ENCODE measurements at regions not wholly inside any gene's neighbourhood (a gene's known extent, or its start where the extent isn't known, plus 50 kb on each side); places are given as distances from the start of the nearest gene placed in this dataset.
"Not testable (repeated sequence)": the region's sequence is repeated elsewhere in the genome, so short reads cannot be mapped to it uniquely, and the experiment has no call there.

DNA sequence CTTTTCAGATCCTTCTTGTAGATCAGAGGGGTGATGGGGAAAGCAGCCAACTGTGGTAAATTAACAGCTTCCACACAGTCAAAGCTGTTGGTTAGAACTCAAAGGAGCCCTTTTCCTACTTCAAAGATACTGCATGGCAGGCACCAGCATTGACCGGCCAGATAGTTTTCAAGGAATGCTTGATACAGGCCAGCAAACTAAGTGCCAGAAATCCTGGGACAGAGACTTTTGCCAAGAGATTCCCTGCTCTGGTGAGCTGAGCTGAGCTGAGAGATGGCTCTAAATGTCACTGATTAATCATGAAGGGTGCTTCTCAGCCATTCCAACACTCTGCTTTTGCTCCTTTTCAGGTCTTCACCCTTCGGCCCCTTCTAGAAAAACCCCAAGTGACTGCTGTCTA, 131.6 kb upstream of the MED14 start:
- Mint-ChIP-seq H3K9me3 (no peaks in the 10 kb centered on the region), H3K27ac (no peak overlapping the region), H3K27me3 (peaks cover 19% of the 10 kb centered on the region), H3K4me3 (no peak overlapping the region), H3K4me1 (peaks cover 8% of the 10 kb centered on the region)
- ATAC-seq (no peak), DNase-seq (no peak)

DNA sequence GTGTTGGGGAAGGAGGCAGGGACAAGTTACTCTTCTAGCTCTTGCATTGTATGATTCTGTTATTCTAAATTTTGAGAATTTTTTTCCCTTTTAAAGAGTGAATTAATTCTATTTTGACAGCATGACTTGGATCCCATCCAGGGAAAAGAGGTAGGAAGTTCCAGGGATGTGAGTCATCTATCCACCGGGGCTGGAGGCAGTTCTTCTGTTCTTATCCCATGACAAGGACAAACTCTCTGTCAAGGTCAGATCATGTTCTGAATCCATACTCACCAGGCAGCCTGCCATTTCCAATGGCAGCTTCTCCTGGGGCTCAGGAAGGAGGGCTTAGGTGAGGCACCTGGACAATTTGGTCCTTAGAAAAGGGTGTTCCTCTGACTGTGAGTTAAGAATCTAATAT, 132.0 kb upstream of the MED14 start:
- Mint-ChIP-seq H3K27me3 (peaks cover 19% of the 10 kb centered on the region), H3K4me1 (peaks cover 9% of the 10 kb centered on the region), H3K9me3 (no peaks in the 10 kb centered on the region), H3K4me3 (no peak overlapping the region), H3K27ac (peak overlapping the region in 1 of 2 donors; percentile 87)
- DNase-seq = no peak
- ATAC-seq = no peak

DNA sequence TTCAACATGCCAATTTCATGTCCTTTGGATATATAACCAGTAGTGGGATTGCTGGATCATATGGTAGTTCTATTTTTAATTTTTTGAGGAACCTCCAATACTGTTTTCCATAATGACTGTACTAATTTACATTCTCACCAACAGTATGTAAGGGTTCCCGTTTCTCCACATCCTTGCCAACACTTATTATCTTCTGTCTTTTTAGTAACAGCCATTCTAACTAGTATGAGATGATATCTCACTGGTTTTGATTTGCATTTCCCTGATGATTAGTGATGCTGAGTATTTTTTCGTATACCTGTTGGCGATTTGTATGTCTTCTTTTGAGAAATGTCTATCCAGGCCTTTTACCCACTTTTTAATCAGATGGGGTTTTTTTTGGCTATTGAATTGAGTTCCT, 133.5 kb upstream of the MED14 start:
- H3K4me1 Mint-ChIP-seq = peaks cover 9% of the 10 kb centered on the region
- H3K4me3 Mint-ChIP-seq = no peak overlapping the region

DNA sequence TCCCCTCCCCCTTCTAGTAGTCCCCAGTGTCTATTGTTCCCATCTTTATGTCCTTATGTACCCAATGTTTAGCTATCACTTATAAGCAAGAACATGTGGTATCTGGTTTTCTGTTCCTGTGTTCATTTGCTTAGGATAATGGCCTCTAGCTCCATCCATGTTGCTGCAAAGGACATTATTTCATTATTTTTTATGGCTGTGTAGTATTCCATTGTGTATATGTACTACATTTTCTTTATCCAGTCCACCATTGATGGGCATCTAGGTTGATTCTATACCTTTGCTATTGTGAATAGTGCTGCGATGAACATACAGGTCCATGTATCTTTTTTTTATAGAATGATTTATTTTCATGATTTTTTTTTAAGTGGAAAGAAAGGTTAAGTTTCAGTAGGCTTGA, 135.6 kb upstream of the MED14 start:
- not testable (repeated sequence) for H3K4me1 Mint-ChIP-seq, H3K27ac Mint-ChIP-seq, ATAC-seq, DNase-seq, H3K9me3 Mint-ChIP-seq
- H3K27me3 Mint-ChIP-seq = peaks cover 15% of the 10 kb centered on the region
- peak overlapping the region in 1 of 2 donors; percentile 15 for H3K4me3 Mint-ChIP-seq

More for the DNA sequence above, 133.5 kb upstream of the MED14 start:
- Mint-ChIP-seq H3K27ac (no peak overlapping the region), H3K9me3 (no peaks in the 10 kb centered on the region), H3K27me3 (peaks cover 19% of the 10 kb centered on the region)
- DNase-seq (no peak), ATAC-seq (no peak)

DNA sequence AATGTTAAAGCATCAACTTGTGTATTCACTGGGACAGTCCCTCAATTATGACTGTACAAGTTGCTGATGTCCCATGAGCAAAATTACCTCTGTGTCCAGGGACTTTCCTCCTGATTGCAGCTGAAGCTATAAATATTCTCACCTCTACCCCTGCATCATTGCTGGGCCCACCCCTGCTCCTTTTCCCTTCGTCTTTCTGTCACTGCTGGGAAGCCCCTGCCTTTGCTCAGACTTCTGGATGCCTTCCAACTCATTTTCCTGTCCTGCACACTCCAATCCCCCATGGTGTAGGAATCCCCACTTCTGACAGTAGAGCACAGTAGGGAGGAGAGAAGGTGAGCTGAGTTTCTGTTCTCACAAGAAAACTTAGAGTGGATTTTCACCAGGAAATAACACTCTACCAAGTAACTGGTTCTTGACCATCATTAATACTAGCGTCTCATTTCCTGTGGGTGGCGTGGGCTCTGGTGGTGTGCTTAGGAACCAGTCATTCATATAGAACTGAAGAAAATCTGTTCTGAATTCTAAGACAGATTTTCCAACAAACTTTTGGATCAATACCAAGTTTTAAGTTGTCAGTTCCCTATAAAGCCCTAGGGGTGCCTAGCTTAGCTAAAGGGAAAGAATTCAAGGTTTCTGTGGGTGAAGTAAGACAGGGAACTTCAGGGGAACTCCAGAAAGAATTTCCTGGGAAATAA, 136.2 kb upstream of the MED14 start:
- peak; percentile 96 for ATAC-seq
- Mint-ChIP-seq H3K4me3 (peak overlapping the region; percentile 56 to 74), H3K27ac (peak overlapping the region; percentile 82 to 98), H3K27me3 (peaks cover 9% of the 10 kb centered on the region), H3K4me1 (peaks cover 9% of the 10 kb centered on the region), H3K9me3 (no peaks in the 10 kb centered on the region)
- peak; percentile 9 to 58 for DNase-seq

DNA sequence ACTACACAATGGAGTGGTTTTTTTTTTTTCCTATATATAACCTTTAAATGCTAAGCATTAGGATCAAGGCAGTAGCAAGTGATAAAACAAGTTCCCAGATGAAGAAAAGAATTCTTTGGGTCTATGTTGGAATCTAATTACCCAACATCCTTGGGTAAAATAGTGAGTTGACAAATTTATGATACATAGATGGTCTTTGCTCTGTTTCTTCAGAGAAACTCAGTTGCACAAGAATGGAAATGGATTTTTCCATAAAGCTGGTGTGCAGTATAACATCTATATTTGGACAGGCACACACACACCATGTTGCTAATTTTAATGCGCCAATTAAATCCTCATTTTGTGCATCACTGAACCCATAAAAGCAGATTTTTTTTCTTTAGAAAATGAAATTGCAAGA, 137.0 kb upstream of the MED14 start:
- H3K27me3 Mint-ChIP-seq = peaks cover 1% of the 10 kb centered on the region
- no peak overlapping the region for H3K4me3 Mint-ChIP-seq
- no peak for DNase-seq

DNA sequence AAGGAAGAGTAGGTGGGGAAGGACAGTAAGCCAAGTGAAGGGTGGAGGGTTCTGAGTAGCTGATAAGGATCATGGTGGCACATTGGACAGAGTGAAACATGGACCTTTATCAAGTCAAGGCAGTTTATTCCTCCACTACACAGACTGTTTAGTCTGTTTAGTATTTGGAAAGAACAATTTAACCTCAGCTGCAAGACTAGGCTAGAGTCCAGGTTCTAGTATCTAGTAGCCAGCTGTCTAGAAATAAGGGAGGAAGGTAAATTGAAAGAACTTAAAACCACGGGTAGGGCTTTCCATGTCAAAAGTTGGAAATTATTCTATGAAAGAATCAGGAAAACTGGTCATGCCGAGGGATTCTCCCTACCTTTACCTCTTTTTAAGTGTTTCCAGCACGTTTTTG, 140.1 kb upstream of the MED14 start:
- ATAC-seq (no peak), DNase-seq (no peak)
- no peaks in the 10 kb centered on the region for H3K9me3 Mint-ChIP-seq
- H3K4me1 Mint-ChIP-seq = peaks cover 9% of the 10 kb centered on the region
- H3K27me3 Mint-ChIP-seq = no peaks in the 10 kb centered on the region
- no peak overlapping the region for H3K27ac Mint-ChIP-seq
- no peak overlapping the region for H3K4me3 Mint-ChIP-seq

More for the DNA sequence above, 137.0 kb upstream of the MED14 start:
- H3K9me3 Mint-ChIP-seq = no peaks in the 10 kb centered on the region
- no peak for ATAC-seq
- H3K4me1 Mint-ChIP-seq = peaks cover 9% of the 10 kb centered on the region
- H3K27ac Mint-ChIP-seq = no peak overlapping the region

DNA sequence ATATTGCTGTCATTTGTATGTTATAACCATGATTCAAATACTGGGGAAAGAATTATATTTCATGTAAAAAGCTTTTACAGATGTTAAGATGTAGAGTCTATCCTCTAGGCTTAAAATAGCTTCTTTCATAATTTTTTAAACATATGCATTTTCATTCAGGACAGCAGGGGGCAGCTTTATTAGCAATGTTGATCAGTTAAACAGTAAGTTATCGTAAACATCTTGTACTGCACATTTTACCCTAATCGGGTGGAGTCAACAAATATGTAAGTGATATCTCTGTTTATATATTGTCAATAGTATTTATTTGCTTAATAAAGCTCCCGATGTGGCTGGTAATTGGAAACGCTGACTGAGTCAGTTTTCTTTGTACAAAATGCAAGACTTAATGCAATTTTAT, 142.5 kb upstream of the MED14 start:
- Mint-ChIP-seq H3K27me3 (no peaks in the 10 kb centered on the region), H3K4me1 (no peaks in the 10 kb centered on the region), H3K27ac (no peak overlapping the region), H3K9me3 (no peaks in the 10 kb centered on the region), H3K4me3 (no peak overlapping the region)
- ATAC-seq (no peak), DNase-seq (no peak)

DNA sequence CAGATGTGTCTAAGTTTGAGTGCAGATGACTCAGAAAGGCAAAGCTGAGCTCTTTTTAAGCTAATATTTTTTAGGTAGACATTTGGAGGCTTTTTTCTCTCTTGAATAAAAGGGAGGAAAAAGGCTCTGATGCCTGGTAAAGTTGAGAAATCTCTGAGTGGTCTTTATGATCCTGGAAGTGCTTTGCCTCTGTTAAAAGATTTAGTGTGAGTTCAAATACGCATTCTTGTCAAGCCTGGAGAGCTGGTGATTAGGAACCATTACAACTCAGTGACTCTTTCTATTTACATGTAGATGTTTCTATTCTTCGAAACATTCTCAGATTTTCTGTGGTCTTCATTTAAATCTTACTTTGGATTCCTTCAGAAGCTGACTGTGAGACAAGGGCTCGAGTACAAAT, 143.4 kb upstream of the MED14 start:
- Mint-ChIP-seq H3K9me3 (no peaks in the 10 kb centered on the region), H3K4me1 (no peaks in the 10 kb centered on the region), H3K27ac (no peak overlapping the region), H3K4me3 (no peak overlapping the region), H3K27me3 (no peaks in the 10 kb centered on the region)
- ATAC-seq (no peak), DNase-seq (no peak)

DNA sequence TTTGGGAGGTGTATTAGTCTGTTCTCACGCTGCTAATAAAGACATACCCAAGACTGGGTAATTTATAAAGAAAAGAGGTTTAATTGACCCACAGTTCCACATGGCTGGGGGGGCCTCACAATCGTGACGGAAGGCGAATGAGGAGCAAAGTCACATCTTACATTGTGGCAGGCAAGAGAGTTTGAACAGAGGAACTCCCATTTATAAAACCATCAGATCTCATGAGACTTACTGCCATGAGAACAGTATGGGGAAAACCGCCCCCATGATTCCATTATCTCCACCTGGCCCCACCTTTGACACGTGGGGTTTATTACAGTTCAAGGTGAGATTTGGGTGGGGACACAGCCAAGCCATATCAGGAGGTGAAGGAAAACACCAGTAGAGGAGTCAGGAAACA, 143.8 kb upstream of the MED14 start:
- H3K27me3 Mint-ChIP-seq, DNase-seq, H3K4me1 Mint-ChIP-seq, H3K27ac Mint-ChIP-seq, ATAC-seq, H3K4me3 Mint-ChIP-seq, H3K9me3 Mint-ChIP-seq: not testable (repeated sequence)

DNA sequence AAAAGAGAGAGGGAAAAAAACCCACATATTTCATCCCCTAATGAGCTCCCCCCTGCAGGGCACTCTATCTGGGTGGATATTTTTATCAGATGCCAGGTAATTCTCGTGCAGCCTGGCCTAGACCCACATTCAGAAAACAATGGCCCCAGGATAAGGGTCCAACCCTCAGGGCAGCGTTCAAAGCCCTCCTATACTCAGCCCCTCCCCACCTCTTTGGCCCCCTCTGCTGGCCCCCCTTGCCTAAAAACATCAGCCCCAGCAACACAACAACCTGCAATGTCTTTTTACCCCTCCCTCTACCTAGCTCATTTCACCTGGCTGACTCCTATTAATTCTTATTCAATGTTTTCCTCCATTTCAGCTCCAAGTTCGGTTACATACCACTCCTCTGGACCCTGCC, 145.4 kb upstream of the MED14 start:
- Mint-ChIP-seq H3K4me3 (no peak overlapping the region), H3K27me3 (no peaks in the 10 kb centered on the region), H3K9me3 (no peaks in the 10 kb centered on the region), H3K4me1 (no peaks in the 10 kb centered on the region), H3K27ac (no peak overlapping the region)
- DNase-seq = no peak
- no peak for ATAC-seq

DNA sequence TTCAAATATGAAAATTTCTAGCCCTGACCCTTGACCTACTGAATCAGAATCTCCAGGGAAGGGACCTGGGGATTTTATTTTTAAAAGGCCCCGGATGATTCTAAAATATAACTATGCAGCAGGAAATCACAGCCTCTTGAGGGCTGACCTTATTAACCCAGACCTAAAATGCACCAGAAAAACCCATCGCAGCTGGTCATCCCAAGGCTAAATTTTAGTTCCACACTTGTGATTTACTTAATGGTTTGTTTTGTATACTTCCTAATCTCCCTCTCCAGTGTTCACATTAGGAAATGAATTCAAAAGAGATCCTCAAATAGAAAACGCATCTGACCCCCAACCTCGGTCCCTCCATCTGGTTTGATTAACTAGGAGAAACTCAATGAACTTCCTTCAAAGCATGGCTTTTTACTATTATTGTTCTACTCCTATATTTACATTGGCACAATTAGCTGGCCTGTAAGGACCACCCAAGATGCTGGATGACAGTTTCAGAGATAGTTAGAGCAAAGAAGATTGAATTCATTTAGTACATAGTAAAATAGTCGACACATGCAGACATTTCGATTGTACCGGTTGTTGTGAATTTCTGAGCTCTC, 147.8 kb upstream of the MED14 start:
- H3K27me3 Mint-ChIP-seq = no peaks in the 10 kb centered on the region
- DNase-seq (no peak), ATAC-seq (no peak)
- H3K4me3 Mint-ChIP-seq = no peak overlapping the region
- H3K9me3 Mint-ChIP-seq = no peaks in the 10 kb centered on the region
- no peaks in the 10 kb centered on the region for H3K4me1 Mint-ChIP-seq
- no peak overlapping the region for H3K27ac Mint-ChIP-seq

DNA sequence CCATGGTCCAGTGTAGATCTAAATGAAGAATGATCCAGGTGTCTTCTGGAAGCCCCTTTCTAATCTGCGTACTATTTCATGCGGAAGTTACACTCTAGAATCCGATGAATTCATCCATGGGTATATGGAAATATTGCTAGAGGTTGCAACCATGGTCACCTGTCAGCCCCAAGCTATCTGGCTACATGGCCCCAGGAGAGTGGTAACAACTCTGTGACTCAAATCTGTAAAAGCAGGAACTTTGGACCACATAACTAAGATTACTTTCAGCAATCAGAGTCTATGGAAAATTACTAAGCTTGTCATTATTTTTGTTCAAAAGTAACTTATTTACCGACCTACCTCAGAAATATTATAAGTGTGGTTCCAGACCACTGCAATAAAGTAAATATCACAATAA, 150.6 kb upstream of the MED14 start:
- H3K4me3 Mint-ChIP-seq = no peak overlapping the region
- H3K27me3 Mint-ChIP-seq = no peaks in the 10 kb centered on the region
- no peak overlapping the region for H3K27ac Mint-ChIP-seq
- H3K4me1 Mint-ChIP-seq = no peaks in the 10 kb centered on the region
- DNase-seq (no peak), ATAC-seq (no peak)
- no peaks in the 10 kb centered on the region for H3K9me3 Mint-ChIP-seq

DNA sequence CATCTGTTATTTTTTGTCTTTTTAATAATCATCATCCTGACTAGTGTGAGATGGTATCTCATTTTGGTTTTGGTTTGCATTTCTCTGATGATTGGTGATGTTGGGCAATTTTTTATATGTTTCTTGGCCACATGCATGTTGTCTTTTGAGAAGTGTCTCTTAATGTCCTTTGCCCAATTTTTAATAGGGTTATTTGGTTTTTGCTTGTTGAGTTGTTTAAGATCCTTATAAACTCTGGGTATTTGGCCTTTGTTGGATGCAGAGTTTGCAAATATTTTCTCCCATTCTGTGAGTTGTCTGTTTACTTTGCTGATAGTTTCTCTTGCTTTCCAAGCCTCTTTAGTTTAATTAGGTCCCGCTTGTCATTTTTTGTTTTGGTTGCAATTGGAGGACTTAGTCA, 152.1 kb upstream of the MED14 start:
- Mint-ChIP-seq H3K4me1 (no peaks in the 10 kb centered on the region), H3K9me3 (no peaks in the 10 kb centered on the region)

DNA sequence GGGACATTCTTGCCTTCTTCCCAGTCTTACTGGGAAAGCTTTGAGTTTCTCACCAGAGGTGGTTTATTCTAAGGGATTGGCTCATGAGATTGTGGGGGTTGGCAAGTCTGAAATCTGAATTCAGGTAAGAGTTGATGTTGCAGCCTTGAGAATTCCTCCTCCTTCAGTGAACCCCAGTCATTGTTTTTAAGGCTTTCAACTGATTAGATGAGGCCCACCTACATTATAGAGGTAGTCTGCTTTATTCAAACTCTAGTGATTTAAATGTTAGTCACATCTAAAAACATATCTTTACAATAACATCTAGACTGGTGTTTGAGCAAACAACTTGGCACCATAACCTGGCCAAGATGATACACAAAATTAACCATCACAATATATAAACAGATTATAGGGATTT, 156.5 kb upstream of the MED14 start:
- ATAC-seq (no peak), DNase-seq (no peak)
- no peaks in the 10 kb centered on the region for H3K27me3 Mint-ChIP-seq
- H3K4me1 Mint-ChIP-seq = no peaks in the 10 kb centered on the region
- H3K9me3 Mint-ChIP-seq = no peaks in the 10 kb centered on the region
- H3K27ac Mint-ChIP-seq = no peak overlapping the region
- no peak overlapping the region for H3K4me3 Mint-ChIP-seq

More for the DNA sequence above, 152.1 kb upstream of the MED14 start:
- H3K27me3 Mint-ChIP-seq = no peaks in the 10 kb centered on the region
- ATAC-seq = no peak
- no peak for DNase-seq
- H3K27ac Mint-ChIP-seq = no peak overlapping the region
- no peak overlapping the region for H3K4me3 Mint-ChIP-seq

DNA sequence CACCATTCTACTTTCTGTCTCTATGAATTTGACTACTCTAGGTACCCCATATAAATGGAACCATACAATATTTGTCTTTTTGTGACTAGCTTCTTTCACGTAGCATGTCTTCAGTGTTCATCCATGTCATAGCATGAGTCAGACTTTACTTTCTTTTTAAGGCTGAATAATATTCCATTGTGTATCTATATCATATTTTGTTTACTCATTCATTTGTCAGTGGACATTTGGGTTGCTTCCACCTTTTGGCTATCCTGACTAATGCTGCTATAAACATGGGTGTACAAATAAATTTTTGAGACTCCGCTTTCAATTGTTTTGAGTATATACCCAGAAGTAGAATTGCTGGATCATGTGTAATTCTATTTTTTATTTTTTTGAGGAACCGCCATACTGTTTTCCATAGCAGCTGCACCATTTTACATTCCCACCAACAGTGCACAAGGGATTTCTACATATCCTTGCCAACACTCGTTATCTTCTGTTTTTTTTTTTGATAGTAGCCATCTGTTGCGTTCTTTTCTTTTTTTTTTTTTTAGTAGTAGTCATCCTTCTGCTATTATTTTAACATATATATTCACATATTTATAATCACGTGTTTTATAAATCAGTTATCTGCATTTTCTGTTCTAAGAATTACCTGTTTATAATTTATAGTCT, 158.0 kb upstream of the MED14 start:
- H3K27me3 Mint-ChIP-seq = no peaks in the 10 kb centered on the region
- no peak overlapping the region for H3K4me3 Mint-ChIP-seq
- no peak overlapping the region for H3K27ac Mint-ChIP-seq
- H3K4me1 Mint-ChIP-seq = no peaks in the 10 kb centered on the region
- DNase-seq (no peak), ATAC-seq (no peak)
- H3K9me3 Mint-ChIP-seq = no peaks in the 10 kb centered on the region

All from stimulated activated naive CD8-positive, alpha-beta T cell treated with anti-CD3 and anti-CD28 coated beads, Interleukin-15, amount 100 ng/mL, for 72 hours (primary cell).